H1 (cell line): ENCODE measurements at regions not wholly inside any gene's neighbourhood (a gene's known extent, or its start where the extent isn't known, plus 50 kb on each side); places are given as distances from the start of the nearest gene placed in this dataset.
A peak's percentile ranks its signal among the peaks of the same experiment; 100 is the strongest.

Experiments
- CTCF ChIA-PET: fragments of 300-600 bp; sonication (Branson Sonifier 250); formaldehyde crosslinking; loops from one replicate; lab custom pipeline; 2021; ENCODE audit not compliant: partially characterized antibody; lab: Charles Lee
- POLR2A ChIA-PET: fragments of 300-600 bp; sonication (Branson Sonifier 250); formaldehyde crosslinking; loops from one replicate; lab custom pipeline; 2021; ENCODE audit warnings: inconsistent platforms; ENCODE audit not compliant: partially characterized antibody; lab: Charles Lee
- DNase-seq, 2 experiments: peaks; one replicate each; pipeline versions ENCODE4 v3.0.0 to v3.0.0-alpha.2; 2010 to 2022; ENCODE audit warnings: low spot score in 2 of 2, low read depth in 1 of 2, mixed read lengths in 1 of 2
- FAIRE-seq: peaks from 2 replicates; lab custom pipeline; 2011; peaks lifted over from hg19 to GRCh38; lab: Jason Lieb, UNC
- H2AFZ ChIP-seq: 2 replicates; pipeline ENCODE4 v1.8.1; 2012; ENCODE audit warnings: low read length, inconsistent platforms
- H2AK5ac ChIP-seq: 2 replicates; pipeline ENCODE4 v1.6.1; 2013; ENCODE audit warnings: low read depth, low read length
- H2BK120ac ChIP-seq: replicated peaks from 2 replicates; pipeline ENCODE3; 2013; ENCODE audit warnings: low read depth, low read length, inconsistent platforms
- H2BK12ac ChIP-seq: 2 replicates; pipeline ENCODE4 v1.6.1; 2013; ENCODE audit warnings: low read depth, low read length
- H2BK15ac ChIP-seq: 2 replicates; pipeline ENCODE4 v1.6.1; 2013; ENCODE audit warnings: low read length
- H2BK20ac ChIP-seq: 2 replicates; pipeline ENCODE4 v1.6.1; 2013; ENCODE audit warnings: low read length
- H2BK5ac ChIP-seq: 2 replicates; pipeline ENCODE4 v1.6.1; 2013; ENCODE audit warnings: low read depth, low read length
- H3K14ac ChIP-seq: 2 replicates; pipeline ENCODE4 v1.6.1; 2013; ENCODE audit warnings: inconsistent platforms; ENCODE audit not compliant: insufficient read length
- H3K18ac ChIP-seq: 2 replicates; pipeline ENCODE4 v1.6.1; 2013; ENCODE audit warnings: low read length; ENCODE audit errors: extremely low read depth
- H3K23ac ChIP-seq: 2 replicates; pipeline ENCODE4 v1.6.1; 2013; ENCODE audit warnings: inconsistent platforms; ENCODE audit not compliant: insufficient read length
- H3K23me2 ChIP-seq: 2 replicates; pipeline ENCODE4 v1.6.1; 2013; ENCODE audit warnings: low read depth, low read length
- H3K27ac ChIP-seq: 2 replicates; pipeline ENCODE4 v1.6.1; 2011; ENCODE audit warnings: low read depth, low read length, inconsistent platforms
- H3K27me3 ChIP-seq, 4 experiments: replicated peaks in 1 of 4; 1 replicate in 1 of 4; 2 replicates in 3 of 4; pipeline versions ENCODE4 v1.6.1 to v1.8.1; 2011 to 2013; ENCODE audit warnings: low read length in 3 of 4, mild to moderate bottlenecking in 3 of 4, inconsistent platforms in 2 of 4, mixed read lengths in 2 of 4, moderate library complexity in 1 of 4; ENCODE audit not compliant: control insufficient read depth in 3 of 4, insufficient read depth in 3 of 4; ENCODE audit errors: extremely low read depth in 1 of 4
- H3K36me3 ChIP-seq, 4 experiments: 2 replicates each; pipeline versions ENCODE4 v1.6.1 to v1.8.1; 2011 to 2013; ENCODE audit warnings: mild to moderate bottlenecking in 4 of 4, low read length in 3 of 4, moderate library complexity in 2 of 4, control low read depth in 1 of 4, inconsistent platforms in 1 of 4; ENCODE audit not compliant: insufficient read depth in 4 of 4, control insufficient read depth in 2 of 4
- H3K4ac ChIP-seq: replicated peaks from 2 replicates; pipeline ENCODE3; 2013; ENCODE audit warnings: low read length, low read depth, mixed read lengths, inconsistent platforms; ENCODE audit not compliant: insufficient read length
- H3K4me1 ChIP-seq, 4 experiments: replicated peaks in 1 of 4; 1 replicate in 1 of 4; 2 replicates in 3 of 4; pipeline versions ENCODE4 v1.6.1 to v1.8.1; 2011 to 2013; ENCODE audit warnings: low read length in 3 of 4, inconsistent platforms in 2 of 4, mixed read lengths in 1 of 4; ENCODE audit not compliant: insufficient read depth in 4 of 4, control insufficient read depth in 3 of 4
- H3K4me2 ChIP-seq, 2 experiments: 2 replicates each; pipeline versions ENCODE4 v1.6.1 to v1.8.1; 2011 to 2013; ENCODE audit warnings: low read depth in 2 of 2, low read length in 2 of 2, control low read depth in 1 of 2, inconsistent platforms in 1 of 2, mild to moderate bottlenecking in 1 of 2; ENCODE audit not compliant: insufficient read depth in 1 of 2
- H3K4me3 ChIP-seq, 4 experiments: fragments of 200-600, 300-600 bp in 1 of 4; sonication (generic), shearing (Covaris generic), sonication (Bioruptor Twin) in 1 of 4; 2 replicates each; pipeline versions ENCODE4 v1.5.1 to v1.8.1; 2011 to 2016; ENCODE audit warnings: low read length in 4 of 4, low read depth in 3 of 4, control low read depth in 2 of 4, inconsistent platforms in 2 of 4, mild to moderate bottlenecking in 2 of 4, mixed read lengths in 1 of 4, moderate library complexity in 1 of 4; ENCODE audit not compliant: insufficient read depth in 2 of 4; ENCODE audit errors: extremely low read depth in 1 of 4
- H3K56ac ChIP-seq: replicated peaks from 2 replicates; pipeline ENCODE3; 2013; ENCODE audit warnings: low read depth, mild to moderate bottlenecking, mixed read lengths, low read length, inconsistent platforms; ENCODE audit not compliant: insufficient read length
- H3K79me1 ChIP-seq: 2 replicates; pipeline ENCODE4 v1.6.1; 2013; ENCODE audit warnings: low read depth, low read length, control low read depth
- H3K79me2 ChIP-seq, 2 experiments: 2 replicates each; pipeline versions ENCODE4 v1.6.1 to v1.8.1; 2012 to 2013; ENCODE audit warnings: low read length in 2 of 2, mild to moderate bottlenecking in 2 of 2, inconsistent platforms in 1 of 2; ENCODE audit not compliant: insufficient read depth in 2 of 2, control insufficient read depth in 1 of 2
- H3K9ac ChIP-seq, 4 experiments: replicated peaks in 1 of 4; 1 replicate in 1 of 4; 2 replicates in 3 of 4; pipeline versions ENCODE4 v1.6.1 to v1.8.1; 2011 to 2013; ENCODE audit warnings: low read depth in 3 of 4, low read length in 3 of 4, control low read depth in 2 of 4, mild to moderate bottlenecking in 2 of 4, moderate library complexity in 2 of 4, inconsistent platforms in 1 of 4; ENCODE audit errors: extremely low read depth in 1 of 4
- H3K9me3 ChIP-seq, 2 experiments: 2 replicates each; pipeline versions ENCODE4 v1.6.1 to v1.8.1; 2012 to 2013; ENCODE audit warnings: mild to moderate bottlenecking in 2 of 2, moderate library complexity in 2 of 2, control low read depth in 1 of 2, inconsistent platforms in 1 of 2, low read depth in 1 of 2, low read length in 1 of 2, mixed read lengths in 1 of 2; ENCODE audit not compliant: insufficient read depth in 2 of 2
- H4K20me1 ChIP-seq, 2 experiments: replicated peaks in 1 of 2; 2 replicates each; pipeline versions ENCODE3 to v1.8.1; 2011 to 2013; ENCODE audit warnings: inconsistent platforms in 2 of 2, low read length in 2 of 2, mild to moderate bottlenecking in 1 of 2; ENCODE audit not compliant: insufficient read depth in 2 of 2, control insufficient read depth in 1 of 2
- H4K5ac ChIP-seq: 2 replicates; pipeline ENCODE4 v1.6.1; 2013; ENCODE audit warnings: low read length, low read depth, mixed read lengths, inconsistent platforms; ENCODE audit not compliant: insufficient read length
- H4K8ac ChIP-seq: 2 replicates; pipeline ENCODE4 v1.8.0; 2013; ENCODE audit warnings: mild to moderate bottlenecking, moderate library complexity, low read length, inconsistent platforms; ENCODE audit not compliant: insufficient read depth; ENCODE audit errors: extremely low read depth
- H4K91ac ChIP-seq: replicated peaks from 2 replicates; pipeline ENCODE3; 2013; ENCODE audit warnings: low read length, mixed read lengths, inconsistent platforms; ENCODE audit not compliant: insufficient read length
- CREB1 ChIP-seq: IDR thresholded peaks from 2 replicates; pipeline ENCODE4 v1.6.1; 2012; ENCODE audit warnings: inconsistent platforms
- EP300 ChIP-seq, 2 experiments: IDR thresholded peaks; 1 replicate in 1 of 2; 2 replicates in 1 of 2; pipeline ENCODE4 v1.6.1; 2011 to 2012; ENCODE audit warnings: low read depth in 2 of 2, low read length in 2 of 2, mild to moderate bottlenecking in 2 of 2, borderline replicate concordance in 1 of 2, inconsistent platforms in 1 of 2, moderate library complexity in 1 of 2
- KDM1A ChIP-seq: fragments of 200-600, 300-600 bp; sonication (generic); IDR thresholded peaks from 2 replicates; pipeline ENCODE4 v1.7.1; 2016; ENCODE audit warnings: mild to moderate bottlenecking, low read length, borderline replicate concordance
- KDM4A ChIP-seq: IDR thresholded peaks from one replicate; pipeline ENCODE4 v1.7.1; 2012; ENCODE audit warnings: low read depth, mild to moderate bottlenecking, moderate library complexity, low read length, inconsistent platforms; ENCODE audit not compliant: severe bottlenecking
- SIN3A ChIP-seq, 2 experiments: IDR thresholded peaks in 1 of 2; conservative IDR thresholded peaks in 1 of 2; 2 replicates each; pipeline ENCODE4 v1.6.1; 2011 to 2012; ENCODE audit warnings: low read length in 2 of 2, improper control_type of control experiment in 1 of 2, low read depth in 1 of 2, mild to moderate bottlenecking in 1 of 2
- SRF ChIP-seq: IDR thresholded peaks from 2 replicates; pipeline ENCODE4 v1.6.1; 2011; ENCODE audit warnings: mild to moderate bottlenecking, low read depth, low read length, moderate library complexity
- TCF12 ChIP-seq: IDR thresholded peaks from 2 replicates; pipeline ENCODE4 v1.6.1; 2011; ENCODE audit warnings: low read depth, mild to moderate bottlenecking, low read length
- WGBS, 2 experiments: shearing (Covaris generic) in 1 of 2; methylation state at CpG; one replicate each; pipeline versions ENCODE4 v1.1.6 to v1.1.7; 2013 to 2015; ENCODE audit warnings: low lambda C conversion rate in 2 of 2, mixed read lengths in 2 of 2, inconsistent platforms in 1 of 2, low coverage in 1 of 2, missing lambda C conversion rate in 1 of 2; ENCODE audit not compliant: insufficient replicate concordance in 2 of 2, insufficient coverage in 1 of 2, insufficient read length in 1 of 2; ENCODE audit errors: extremely low coverage in 1 of 2, missing lambda C conversion rate in 1 of 2; 5-methylcytosine and 5-hydroxymethylcytosine counted together

- Histone ChIP-seq H3K23ac (no peak overlapping the region), H3K79me2 (no peaks in the 10 kb centered on the region), H3K4me2 (no peak overlapping the region), H2BK15ac (no peak overlapping the region), H3K36me3 (no peaks in the 10 kb centered on the region), H3K23me2 (no peaks in the 10 kb centered on the region), H2BK12ac (no peak overlapping the region), H3K9ac (no peak overlapping the region), H2AK5ac (no peak overlapping the region), H3K9me3 (no peaks in the 10 kb centered on the region), H4K8ac (no peak overlapping the region), H4K20me1 (no peaks in the 10 kb centered on the region), H4K91ac (no peak overlapping the region), H3K14ac (no peak overlapping the region), H2AFZ (no peak overlapping the region), H2BK120ac (no peak overlapping the region), H3K4me1 (peaks cover 0 to 3% (median 3%) of the 10 kb centered on the region in 4 experiments; a peak in 6 of 7 replicates), H3K27ac (no peak overlapping the region), H2BK5ac (no peak overlapping the region), H4K5ac (no peak overlapping the region), H3K4me3 (no peak overlapping the region), H2BK20ac (no peak overlapping the region), H3K56ac (no peak overlapping the region), H3K79me1 (no peaks in the 10 kb centered on the region), H3K4ac (no peak overlapping the region), H3K18ac (no peak overlapping the region), H3K27me3 (no peaks in the 10 kb centered on the region)
- DNase-seq (peak in 1 of 2 experiments; percentile 33), FAIRE-seq (no peak)
- TF ChIP-seq SRF (no peak), TCF12 (no peak), KDM1A (no peak), CREB1 (no peak), KDM4A (no peak), EP300 (IDR thresholded peaks at IDR 0.05; ENCODE audit: borderline replicate concordance in 1 of 2, low read depth in 2 of 2, low read length in 2 of 2) (no peak), SIN3A (conservative IDR thresholded peaks at IDR 0.05 in 1 of 2, IDR thresholded peaks at IDR 0.05 in 1 of 2; ENCODE audit: low read depth in 1 of 2, low read length in 2 of 2) (no peak)
- POLR2A ChIA-PET = no interaction called here
- 95% methylated on average over 9 of the region's 9 CpGs; no CpG with 5 or more reads in 1 of the 2 experiments for WGBS, 2 experiments
- CTCF ChIA-PET = interaction anchor here (0.9 to 1.9 kb wide), 6 partner anchors 10 to 59 kb away, joined by 3 to 7 read pairs (median 4); no protein-coding TSS in a partner anchor
These were observed 161.3 kb downstream of the MACROH2A1 start for GRCh38 chr5:135237748-135238103.
